SK-MEL-5 (cell line): ENCODE measurements at regions not wholly inside any gene's neighbourhood (a gene's known extent, or its start where the extent isn't known, plus 50 kb on each side); places are given as distances from the start of the nearest gene placed in this dataset.

Experiments
- DNase-seq: peaks from one replicate; pipeline ENCODE4 v3.0.0-alpha.2; 2016; ENCODE audit warnings: low read depth, low spot score
- in situ Hi-C: cut with HindIII; loops from 2 replicates; pipeline ENCODE4 v1.10.0; 2016; ENCODE audit warnings: low sequenced_read_pairs, high pct_unique_total_duplicates, low pct_unique_long_range_greater_than_20kb

- in situ Hi-C loops = no loop called here
- no peak for DNase-seq
Observed at GRCh38 chr12:60281522-60281921, 685.7 kb downstream of the SLC16A7 start.

GRCh38 chr12:60290532-60290931, 694.7 kb downstream of the SLC16A7 start:
- in situ Hi-C loops = no loop called here
- no peak for DNase-seq

- no peak for DNase-seq
Observed at GRCh38 chr12:60308366-60308991, 712.6 kb downstream of the SLC16A7 start.

GRCh38 chr12:60311940-60312339, 716.1 kb downstream of the SLC16A7 start:
- in situ Hi-C loops = no loop called here

More at GRCh38 chr12:60308366-60308991, 712.6 kb downstream of the SLC16A7 start:
- in situ Hi-C loops = no loop called here

GRCh38 chr12:60317361-60317760, 721.5 kb downstream of the SLC16A7 start:
- in situ Hi-C loops = no loop called here
- DNase-seq = no peak

More at GRCh38 chr12:60311940-60312339, 716.1 kb downstream of the SLC16A7 start:
- no peak for DNase-seq

GRCh38 chr12:60324746-60325145, 728.9 kb downstream of the SLC16A7 start:
- in situ Hi-C loops = no loop called here
- no peak for DNase-seq

- no peak for DNase-seq
- in situ Hi-C loops = no loop called here
Observed at GRCh38 chr12:60333461-60333860, 737.6 kb downstream of the SLC16A7 start.

GRCh38 chr12:60335745-60336144, 739.9 kb downstream of the SLC16A7 start:
- in situ Hi-C loops = no loop called here
- no peak for DNase-seq

- in situ Hi-C loops = no loop called here
- DNase-seq = no peak
Observed at GRCh38 chr12:60337839-60338549, 742.2 kb downstream of the SLC16A7 start.

GRCh38 chr12:60345442-60345841, 749.6 kb downstream of the SLC16A7 start:
- no peak for DNase-seq
- in situ Hi-C loops = no loop called here

- DNase-seq = no peak
- in situ Hi-C loops = no loop called here
Observed at GRCh38 chr12:60349232-60349978, 753.6 kb downstream of the SLC16A7 start.

- DNase-seq = no peak
- in situ Hi-C loops = no loop called here
Observed at GRCh38 chr12:60387356-60387755, 791.5 kb downstream of the SLC16A7 start.

- in situ Hi-C loops = no loop called here
- DNase-seq = no peak
Observed at GRCh38 chr12:60391051-60391450, 795.2 kb downstream of the SLC16A7 start.

- DNase-seq = no peak
- in situ Hi-C loops = no loop called here
Observed at GRCh38 chr12:60391791-60392190, 796.0 kb downstream of the SLC16A7 start.

GRCh38 chr12:60393093-60393492, 797.3 kb downstream of the SLC16A7 start:
- in situ Hi-C loops = no loop called here

GRCh38 chr12:60394665-60395064, 798.8 kb downstream of the SLC16A7 start:
- in situ Hi-C loops = no loop called here
- no peak for DNase-seq

More at GRCh38 chr12:60393093-60393492, 797.3 kb downstream of the SLC16A7 start:
- no peak for DNase-seq

GRCh38 chr12:60398547-60398946, 802.7 kb downstream of the SLC16A7 start:
- no peak for DNase-seq
- in situ Hi-C loops = no loop called here

GRCh38 chr12:60399064-60399463, 803.2 kb downstream of the SLC16A7 start:
- in situ Hi-C loops = no loop called here
- no peak for DNase-seq

GRCh38 chr12:60402996-60403395, 807.2 kb downstream of the SLC16A7 start:
- no peak for DNase-seq
- in situ Hi-C loops = no loop called here
